ENCODE measurements at regions not wholly inside any gene's neighbourhood (a gene's known extent, or its start where the extent isn't known, plus 50 kb on each side); places are given as distances from the start of the nearest gene placed in this dataset.
A peak's percentile ranks its signal among the peaks of the same experiment; 100 is the strongest.

- WGBS (ENCODE audit: extremely low coverage, insufficient read length, low lambda C conversion rate) = no CpG with 5 or more reads among the region's 5 CpGs
- no peaks in the 10 kb centered on the region for H3K4me1 Mint-ChIP-seq
- H4K8ac ChIP-seq (replicated peaks; ENCODE audit: insufficient read length, low read depth, low read length) = no peak overlapping the region
- H3K14ac ChIP-seq (ENCODE audit: insufficient read depth, low read length) = no peak overlapping the region
- no peak overlapping the region for H3K4me2 ChIP-seq (ENCODE audit: insufficient read depth, insufficient read length, low read length)
- H3K4ac ChIP-seq (ENCODE audit: low read depth, low read length) = no peak overlapping the region
- no peak overlapping the region for H2BK12ac ChIP-seq (ENCODE audit: insufficient read length, low read depth, low read length)
- H3K27me3 ChIP-seq (ENCODE audit: insufficient read depth, low read length) = no peaks in the 10 kb centered on the region
- no peaks in the 10 kb centered on the region for H3K9me3 ChIP-seq (ENCODE audit: control insufficient read depth, low read depth, low read length)
- no peak overlapping the region for H2BK15ac ChIP-seq (ENCODE audit: low read depth, low read length)
- no peak overlapping the region for H3T11ph ChIP-seq (ENCODE audit: low read length)
- H2AFZ ChIP-seq (ENCODE audit: low read length) = no peak overlapping the region
- H3K4me3 Mint-ChIP-seq = no peak overlapping the region
- H3K56ac ChIP-seq (ENCODE audit: insufficient read length, low read depth, low read length) = no peak overlapping the region
- H2AK5ac ChIP-seq (ENCODE audit: insufficient read length, low read length) = no peak overlapping the region
- H3K36me3 Mint-ChIP-seq (ENCODE audit: insufficient read depth in 1 of 3, low read depth in 3 of 3) = no peaks in the 10 kb centered on the region; a peak in 1 of 7 replicates
- H3K27ac Mint-ChIP-seq = peak overlapping the region in 1 of 3 experiments; percentile 12; a peak in 1 of 7 replicates
- H4K20me1 ChIP-seq (ENCODE audit: control insufficient read depth, insufficient read depth, insufficient read length) = no peaks in the 10 kb centered on the region
- no peak for DNase-seq
- no peaks in the 10 kb centered on the region for H3K9me3 Mint-ChIP-seq
- no peak overlapping the region for H4K5ac ChIP-seq (ENCODE audit: insufficient read length, low read depth, low read length)
- H4K91ac ChIP-seq (ENCODE audit: insufficient read length, low read depth, low read length) = no peak overlapping the region
- no peak for TF ChIP-seq CTCF (conservative IDR thresholded peaks at IDR 0.05)
- no peaks in the 10 kb centered on the region for H3K79me2 ChIP-seq (ENCODE audit: insufficient read depth, low read length)
- H3K79me1 ChIP-seq (ENCODE audit: insufficient read depth, low read depth, low read length, poor library complexity, severe bottlenecking) = no peaks in the 10 kb centered on the region
- H2BK120ac ChIP-seq (ENCODE audit: low read depth, low read length, poor library complexity, severe bottlenecking) = no peak overlapping the region
- no peaks in the 10 kb centered on the region for H3K23me2 ChIP-seq (ENCODE audit: insufficient read length, low read depth, low read length, poor library complexity, severe bottlenecking)
- no peak overlapping the region for H3K9ac ChIP-seq (ENCODE audit: extremely low read depth, insufficient read length, low read length)
- no peaks in the 10 kb centered on the region for H3K27me3 Mint-ChIP-seq (ENCODE audit: low read depth)
- no peak overlapping the region for H2BK5ac ChIP-seq (ENCODE audit: insufficient read length, low read length)
- H3K18ac ChIP-seq (ENCODE audit: insufficient read length, low read depth, low read length) = no peak overlapping the region
- no peak overlapping the region for H3K27ac ChIP-seq (ENCODE audit: insufficient read length, low read depth, low read length)
- no peak overlapping the region for H2BK20ac ChIP-seq (ENCODE audit: low read depth, low read length, poor library complexity, severe bottlenecking)
- no peak overlapping the region for H3K23ac ChIP-seq (ENCODE audit: insufficient read length, low read depth, low read length)
- no peaks in the 10 kb centered on the region for H3K4me1 ChIP-seq (ENCODE audit: insufficient read depth, low read length)
These were observed 386.5 kb upstream of the SGO1 start for GRCh38 chr3:20572473-20572872.

Measured in H9 (cell line).